ENCODE measurements at regions not wholly inside any gene's neighbourhood (a gene's known extent, or its start where the extent isn't known, plus 50 kb on each side); places are given as distances from the start of the nearest gene placed in this dataset.

GRCh38 chr2:122021941-122022340 lies 266.5 kb downstream of the TSN start:
- TF ChIP-seq CTCF (conservative IDR thresholded peaks at IDR 0.05; ENCODE audit: control insufficient read depth, insufficient read depth, low read depth, low read length), result no peak
- H3K4me3 ChIP-seq (ENCODE audit: control insufficient read depth, low read depth, low read length), result no peak overlapping the region
- DNase-seq (ENCODE audit: low read depth), result no peak

GRCh38 chr2:122022531-122022930 lies 267.1 kb downstream of the TSN start:
- no peak overlapping the region for H3K4me3 ChIP-seq (ENCODE audit: control insufficient read depth, low read depth, low read length)
- TF ChIP-seq CTCF (conservative IDR thresholded peaks at IDR 0.05; ENCODE audit: control insufficient read depth, insufficient read depth, low read depth, low read length), result no peak
- no peak for DNase-seq (ENCODE audit: low read depth)

- DNase-seq (ENCODE audit: low read depth), result no peak
- TF ChIP-seq CTCF (conservative IDR thresholded peaks at IDR 0.05; ENCODE audit: control insufficient read depth, insufficient read depth, low read depth, low read length), result no peak
- H3K4me3 ChIP-seq (ENCODE audit: control insufficient read depth, low read depth, low read length), result no peak overlapping the region
Measured at GRCh38 chr2:122023059-122023864, 267.8 kb downstream of the TSN start.

- H3K4me3 ChIP-seq (ENCODE audit: control insufficient read depth, low read depth, low read length), result no peak overlapping the region
- no peak for TF ChIP-seq CTCF (conservative IDR thresholded peaks at IDR 0.05; ENCODE audit: control insufficient read depth, insufficient read depth, low read depth, low read length)
- DNase-seq (ENCODE audit: low read depth), result no peak
Measured at GRCh38 chr2:122027510-122028217, 272.2 kb downstream of the TSN start.

GRCh38 chr2:122028371-122029100 lies 273.1 kb downstream of the TSN start:
- no peak for TF ChIP-seq CTCF (conservative IDR thresholded peaks at IDR 0.05; ENCODE audit: control insufficient read depth, insufficient read depth, low read depth, low read length)
- no peak overlapping the region for H3K4me3 ChIP-seq (ENCODE audit: control insufficient read depth, low read depth, low read length)
- peak; percentile 58 for DNase-seq (ENCODE audit: low read depth)

GRCh38 chr2:122029456-122029855 lies 274.0 kb downstream of the TSN start:
- no peak for DNase-seq (ENCODE audit: low read depth)
- TF ChIP-seq CTCF (conservative IDR thresholded peaks at IDR 0.05; ENCODE audit: control insufficient read depth, insufficient read depth, low read depth, low read length), result no peak
- H3K4me3 ChIP-seq (ENCODE audit: control insufficient read depth, low read depth, low read length), result no peak overlapping the region

Data from fibroblast of mammary gland (primary cell).